ENCODE measurements at regions not wholly inside any gene's neighbourhood (a gene's known extent, or its start where the extent isn't known, plus 50 kb on each side); places are given as distances from the start of the nearest gene placed in this dataset.

DNA sequence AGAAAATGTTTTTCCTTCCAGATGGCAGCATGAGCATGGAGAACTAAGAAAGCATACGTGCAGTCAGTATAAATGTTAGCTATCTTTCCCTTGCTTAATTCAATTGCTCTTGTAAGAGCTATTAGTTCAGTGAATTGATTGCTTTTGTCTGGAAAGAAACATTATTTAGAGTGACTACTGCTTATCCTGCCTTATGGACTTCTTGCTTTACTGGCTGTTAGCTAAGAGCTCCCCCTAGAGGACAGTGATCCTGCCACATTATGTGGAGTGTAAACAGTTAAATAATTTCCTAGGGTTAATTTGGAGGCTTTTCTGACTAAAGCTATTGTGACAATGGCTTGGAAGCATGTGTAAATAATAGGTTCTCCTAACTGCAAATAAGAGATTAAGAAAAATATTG is 1402.4 kb downstream of the FAM133A start:
- TF ChIP-seq, protein P1, sequence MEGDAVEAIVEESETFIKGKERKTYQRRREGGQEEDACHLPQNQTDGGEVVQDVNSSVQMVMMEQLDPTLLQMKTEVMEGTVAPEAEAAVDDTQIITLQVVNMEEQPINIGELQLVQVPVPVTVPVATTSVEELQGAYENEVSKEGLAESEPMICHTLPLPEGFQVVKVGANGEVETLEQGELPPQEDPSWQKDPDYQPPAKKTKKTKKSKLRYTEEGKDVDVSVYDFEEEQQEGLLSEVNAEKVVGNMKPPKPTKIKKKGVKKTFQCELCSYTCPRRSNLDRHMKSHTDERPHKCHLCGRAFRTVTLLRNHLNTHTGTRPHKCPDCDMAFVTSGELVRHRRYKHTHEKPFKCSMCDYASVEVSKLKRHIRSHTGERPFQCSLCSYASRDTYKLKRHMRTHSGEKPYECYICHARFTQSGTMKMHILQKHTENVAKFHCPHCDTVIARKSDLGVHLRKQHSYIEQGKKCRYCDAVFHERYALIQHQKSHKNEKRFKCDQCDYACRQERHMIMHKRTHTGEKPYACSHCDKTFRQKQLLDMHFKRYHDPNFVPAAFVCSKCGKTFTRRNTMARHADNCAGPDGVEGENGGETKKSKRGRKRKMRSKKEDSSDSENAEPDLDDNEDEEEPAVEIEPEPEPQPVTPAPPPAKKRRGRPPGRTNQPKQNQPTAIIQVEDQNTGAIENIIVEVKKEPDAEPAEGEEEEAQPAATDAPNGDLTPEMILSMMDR (IDR thresholded peaks at IDR 0.05): peak in 1 of 3 experiments; percentile 22
- no peak for TF ChIP-seq POLR2A (IDR thresholded peaks at IDR 0.05)

All from testis (tissue), 2 donors.